Colonic mucosa (tissue), 4 donors: ENCODE measurements at regions not wholly inside any gene's neighbourhood (a gene's known extent, or its start where the extent isn't known, plus 50 kb on each side); places are given as distances from the start of the nearest gene placed in this dataset.

ENCODE experiments used
- DNase-seq: peaks from one replicate; pipeline ENCODE4 v3.0.0-alpha.2; 2020
- H3K27ac ChIP-seq: fragments of 200-600 bp; one replicate; pipeline ENCODE4 v1.8.0; 2021
- H3K27me3 ChIP-seq: fragments of 200-600 bp; one replicate; pipeline ENCODE4 v1.8.0; 2021
- H3K36me3 ChIP-seq: fragments of 200-600 bp; one replicate; pipeline ENCODE4 v1.8.0; 2021
- H3K4me1 ChIP-seq: fragments of 200-600 bp; one replicate; pipeline ENCODE4 v1.8.0; 2021; ENCODE audit warnings: mild to moderate bottlenecking
- H3K4me3 ChIP-seq: fragments of 200-600 bp; one replicate; pipeline ENCODE4 v1.8.0; 2021
- H3K9ac ChIP-seq, 2 donors: one replicate each; pipeline ENCODE4 v1.7.0; 2013; ENCODE audit warnings: control low read depth in 2 of 2, low read depth in 2 of 2, low read length in 2 of 2
- H3K9me3 ChIP-seq: fragments of 200-600 bp; one replicate; pipeline ENCODE4 v1.8.0; 2021
- CTCF ChIP-seq: fragments of 200-600 bp; IDR thresholded peaks from one replicate; pipeline ENCODE4 v1.8.0; 2022; ENCODE audit warnings: antibody characterized with exemption, mild to moderate bottlenecking
- intact Hi-C: fragments of 100-400 bp; cut with DNase I; formaldehyde crosslinking; loops from one replicate; pipeline ENCODE4 v1.14.1; 2022
- donor health status: healthy.
- donor health status: DM: no; HTN: no; CAD: no.
- donor health status: DM: no; HTN: no; CAD: no.

GRCh38 chr3:190192739-190193138 is 72.0 kb upstream of the P3H2 start:
- intact Hi-C loops, result no loop called here
- Histone ChIP-seq H3K4me1 (no peaks in the 10 kb centered on the region), H3K9ac (no peak overlapping the region), H3K9me3 (no peaks in the 10 kb centered on the region), H3K36me3 (no peaks in the 10 kb centered on the region), H3K4me3 (no peak overlapping the region), H3K27me3 (no peaks in the 10 kb centered on the region), H3K27ac (no peak overlapping the region)
- DNase-seq, result no peak
- no peak for TF ChIP-seq CTCF

- intact Hi-C loops, result no loop called here
- H3K4me1 ChIP-seq, result no peaks in the 10 kb centered on the region
- no peak overlapping the region for H3K9ac ChIP-seq
- H3K36me3 ChIP-seq, result no peaks in the 10 kb centered on the region
- no peak for TF ChIP-seq CTCF
- H3K27me3 ChIP-seq, result no peaks in the 10 kb centered on the region
- H3K9me3 ChIP-seq, result no peaks in the 10 kb centered on the region
- no peak overlapping the region for H3K27ac ChIP-seq
- no peak overlapping the region for H3K4me3 ChIP-seq
- no peak for DNase-seq
These were observed 71.4 kb upstream of the P3H2 start for GRCh38 chr3:190192087-190192486.

GRCh38 chr3:190188197-190188596 is 67.5 kb upstream of the P3H2 start:
- Histone ChIP-seq H3K4me3 (no peak overlapping the region), H3K27ac (no peak overlapping the region), H3K9me3 (no peaks in the 10 kb centered on the region), H3K4me1 (no peaks in the 10 kb centered on the region), H3K9ac (no peak overlapping the region), H3K27me3 (no peaks in the 10 kb centered on the region), H3K36me3 (no peaks in the 10 kb centered on the region)
- TF ChIP-seq CTCF, result no peak
- intact Hi-C loops, result no loop called here
- DNase-seq, result no peak

GRCh38 chr3:190183121-190183520 is 62.4 kb upstream of the P3H2 start:
- no peaks in the 10 kb centered on the region for H3K9me3 ChIP-seq
- no peak overlapping the region for H3K9ac ChIP-seq
- no peak overlapping the region for H3K27ac ChIP-seq
- no peak for TF ChIP-seq CTCF
- no peaks in the 10 kb centered on the region for H3K27me3 ChIP-seq
- intact Hi-C loops, result no loop called here
- no peaks in the 10 kb centered on the region for H3K36me3 ChIP-seq
- DNase-seq, result no peak
- no peak overlapping the region for H3K4me3 ChIP-seq
- no peaks in the 10 kb centered on the region for H3K4me1 ChIP-seq

- intact Hi-C loops, result no loop called here
- H3K4me1 ChIP-seq, result no peaks in the 10 kb centered on the region
- no peak overlapping the region for H3K4me3 ChIP-seq
- H3K9me3 ChIP-seq, result no peaks in the 10 kb centered on the region
- DNase-seq, result no peak
- no peak for TF ChIP-seq CTCF
- no peaks in the 10 kb centered on the region for H3K36me3 ChIP-seq
- H3K9ac ChIP-seq, result no peak overlapping the region
- H3K27ac ChIP-seq, result no peak overlapping the region
- H3K27me3 ChIP-seq, result no peaks in the 10 kb centered on the region
These were observed 61.8 kb upstream of the P3H2 start for GRCh38 chr3:190182418-190183043.
